Mucosa of descending colon (tissue), 3 donors: ENCODE measurements at regions not wholly inside any gene's neighbourhood (a gene's known extent, or its start where the extent isn't known, plus 50 kb on each side); places are given as distances from the start of the nearest gene placed in this dataset.
A peak's percentile ranks its signal among the peaks of the same experiment; 100 is the strongest.

Source experiments
- ATAC-seq: fragments of 200-7000 bp; cut with Tn5 transposase; one replicate; pipeline ENCODE4 v1.9.1; 2020; ENCODE audit warnings: mild to moderate bottlenecking, moderate library complexity
- DNase-seq, 3 donors: peaks; one replicate each; pipeline ENCODE4 v3.0.0-alpha.2; 2020
- H3K36me3 ChIP-seq: fragments of 200-600 bp; one replicate; pipeline ENCODE4 v1.8.0; 2021; ENCODE audit warnings: low read depth, mild to moderate bottlenecking
- H3K4me1 ChIP-seq: fragments of 200-600 bp; one replicate; pipeline ENCODE4 v1.8.0; 2021; ENCODE audit warnings: low read depth, mild to moderate bottlenecking
- H3K4me3 ChIP-seq: fragments of 200-600 bp; one replicate; pipeline ENCODE4 v1.8.0; 2021; ENCODE audit warnings: mild to moderate bottlenecking
- H3K9me3 ChIP-seq: fragments of 200-600 bp; one replicate; pipeline ENCODE4 v1.8.0; 2021; ENCODE audit warnings: mild to moderate bottlenecking
- CTCF ChIP-seq: fragments of 200-600 bp; IDR thresholded peaks from one replicate; pipeline ENCODE4 v1.8.0; 2022; ENCODE audit warnings: antibody characterized with exemption, mild to moderate bottlenecking
- intact Hi-C, 2 donors: fragments of 100-400 bp; cut with DNase I in 1 of 2; cut with micrococcal nuclease in 1 of 2; formaldehyde crosslinking; loops; one replicate each; pipeline versions ENCODE4 v1.11.0 to v1.11.1; 2022; cut with DNase I, micrococcal nuclease
- donor health status: DM: no; HTN: no; CAD: no; lungs with moderate emphysema.
- donor health status: DM: no; HTN: no; CAD: no.
- donor health status: DM: no; HTN: yes; CAD: no.

GRCh38 chrX:25646156-25646555 is 492.0 kb upstream of the MAGEB18 start:
- Histone ChIP-seq H3K36me3 (no peaks in the 10 kb centered on the region), H3K9me3 (no peaks in the 10 kb centered on the region), H3K4me3 (no peak overlapping the region), H3K4me1 (no peaks in the 10 kb centered on the region)
- TF ChIP-seq CTCF: no peak
- no peak for ATAC-seq
- DNase-seq: peak in 1 of 3 donors; percentile 17
- intact Hi-C loops: no loop called here

- Histone ChIP-seq H3K9me3 (no peaks in the 10 kb centered on the region), H3K4me1 (no peaks in the 10 kb centered on the region), H3K36me3 (no peaks in the 10 kb centered on the region), H3K4me3 (no peak overlapping the region)
- no peak for ATAC-seq
- intact Hi-C loops: no loop called here
- no peak for TF ChIP-seq CTCF
- DNase-seq: no peak
Observed at GRCh38 chrX:25648790-25649189, 489.4 kb upstream of the MAGEB18 start.

DNA sequence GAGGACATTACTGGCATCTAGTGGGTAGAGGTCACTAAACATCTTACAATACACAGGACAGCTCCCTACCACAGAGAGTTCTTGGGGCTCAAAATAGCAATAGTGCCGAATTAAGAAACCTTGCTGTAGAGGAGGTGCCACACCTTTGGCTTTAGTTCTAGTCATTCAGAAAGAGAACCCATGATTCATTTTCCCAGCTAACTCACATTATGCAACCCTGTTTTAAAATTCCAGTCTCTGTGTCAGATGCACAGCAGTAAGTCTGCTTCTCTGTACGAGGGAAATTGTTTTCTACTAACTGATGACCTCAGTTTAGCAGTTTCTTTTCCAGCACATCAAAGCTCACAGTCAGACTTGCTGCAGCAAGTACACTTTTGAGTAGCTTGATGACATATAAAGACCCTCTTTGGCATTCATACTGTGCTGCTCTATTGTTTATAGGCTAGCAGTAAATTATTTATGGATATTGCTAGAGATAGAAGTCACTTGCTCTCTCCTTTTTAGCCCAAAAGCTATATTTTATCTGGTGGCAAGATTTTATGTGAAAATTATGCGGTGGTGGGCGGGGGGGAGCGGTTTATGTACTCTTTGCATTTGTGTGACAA is 487.8 kb upstream of the MAGEB18 start:
- Histone ChIP-seq H3K36me3 (no peaks in the 10 kb centered on the region), H3K9me3 (no peaks in the 10 kb centered on the region), H3K4me1 (no peaks in the 10 kb centered on the region), H3K4me3 (no peak overlapping the region)
- intact Hi-C loops: no loop called here
- no peak for ATAC-seq
- no peak for TF ChIP-seq CTCF
- DNase-seq: no peak

DNA sequence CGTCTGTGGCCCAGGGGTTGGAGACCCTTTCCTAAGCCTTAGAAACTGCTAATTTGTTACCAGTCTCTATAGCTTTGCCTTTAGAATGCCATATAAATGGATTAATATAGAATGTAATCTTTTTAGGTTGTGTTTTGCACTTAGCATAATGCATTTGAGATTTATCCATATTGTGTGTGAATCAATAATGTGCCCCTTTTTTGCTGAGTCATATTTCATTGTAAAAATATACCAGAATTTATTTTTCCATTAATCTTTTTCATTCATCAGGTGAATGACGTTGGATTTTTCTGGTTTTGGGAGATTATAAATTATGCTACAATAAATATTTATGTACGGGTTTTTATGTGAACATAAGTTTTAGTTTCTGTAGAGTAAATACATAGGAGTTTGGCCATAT is 478.8 kb upstream of the MAGEB18 start:
- no peak for ATAC-seq
- no peak for TF ChIP-seq CTCF
- intact Hi-C loops: no loop called here

DNA sequence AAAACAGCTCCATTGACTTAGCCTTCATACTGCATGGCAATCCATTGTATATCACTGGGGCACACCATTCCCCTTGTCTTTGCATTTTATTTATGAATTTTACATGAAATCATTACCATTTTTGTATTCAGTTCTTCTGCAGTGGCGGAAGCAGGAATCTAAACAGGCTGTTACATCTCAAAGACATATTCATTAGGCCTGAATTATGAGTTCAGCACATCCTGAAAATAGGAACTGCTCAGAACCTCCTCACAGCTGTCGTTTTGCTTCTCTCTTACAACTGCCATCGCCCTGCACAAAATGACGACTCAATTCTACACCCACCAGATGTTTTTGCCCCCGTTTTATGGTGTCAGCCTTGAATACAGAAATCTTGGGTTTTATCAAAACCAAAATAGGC is 474.4 kb upstream of the MAGEB18 start:
- no peak for ATAC-seq
- no peaks in the 10 kb centered on the region for H3K36me3 ChIP-seq
- DNase-seq: no peak
- no peaks in the 10 kb centered on the region for H3K4me1 ChIP-seq
- no peaks in the 10 kb centered on the region for H3K9me3 ChIP-seq
- no peak for TF ChIP-seq CTCF
- intact Hi-C loops: no loop called here
- no peak overlapping the region for H3K4me3 ChIP-seq

More for the DNA sequence above, 478.8 kb upstream of the MAGEB18 start:
- no peak for DNase-seq
- no peak overlapping the region for H3K4me3 ChIP-seq
- H3K9me3 ChIP-seq: no peaks in the 10 kb centered on the region
- no peaks in the 10 kb centered on the region for H3K4me1 ChIP-seq
- H3K36me3 ChIP-seq: no peaks in the 10 kb centered on the region

GRCh38 chrX:25665431-25665830 is 472.7 kb upstream of the MAGEB18 start:
- DNase-seq (no peak), ATAC-seq (no peak)
- no peaks in the 10 kb centered on the region for H3K4me1 ChIP-seq
- H3K4me3 ChIP-seq: no peak overlapping the region
- no peak for TF ChIP-seq CTCF
- no peaks in the 10 kb centered on the region for H3K36me3 ChIP-seq
- intact Hi-C loops: no loop called here
- no peaks in the 10 kb centered on the region for H3K9me3 ChIP-seq
